Common myeloid progenitor, CD34-positive (primary cell): ENCODE measurements at regions not wholly inside any gene's neighbourhood (a gene's known extent, or its start where the extent isn't known, plus 50 kb on each side); places are given as distances from the start of the nearest gene placed in this dataset.

Source experiments
- CTCF ChIA-PET: fragments of 350-600 bp; sonication (Branson Sonifier 250); formaldehyde crosslinking; loops from one replicate; lab custom pipeline; 2021; ENCODE audit warnings: antibody characterized with exemption; lab: Charles Lee
- POLR2A ChIA-PET: fragments of 350-600 bp; sonication (Branson Sonifier 250); formaldehyde crosslinking; loops from one replicate; lab custom pipeline; 2021; ENCODE audit warnings: antibody characterized with exemption; lab: Charles Lee
- DNase-seq, 3 donors: peaks; one replicate each; pipeline versions ENCODE4 v3.0.0 to v3.0.0-alpha.2; 2013
- H3K27ac ChIP-seq, 2 experiments: 1 replicate in 1 of 2; 2 replicates in 1 of 2; pipeline ENCODE4 v1.7.0; 2013; ENCODE audit warnings: inconsistent platforms in 2 of 2, low read length in 2 of 2, mild to moderate bottlenecking in 2 of 2, low read depth in 1 of 2, moderate library complexity in 1 of 2; ENCODE audit not compliant: severe bottlenecking in 2 of 2, insufficient read depth in 1 of 2, poor library complexity in 1 of 2
- H3K27me3 ChIP-seq, 5 experiments: replicated peaks in 2 of 5; 1 replicate in 3 of 5; 2 replicates in 2 of 5; pipeline versions ENCODE4 v1.6.1 to v1.7.0; 2013; ENCODE audit warnings: low read length in 4 of 5, mild to moderate bottlenecking in 2 of 5, moderate library complexity in 2 of 5, inconsistent platforms in 1 of 5; ENCODE audit not compliant: insufficient read depth in 5 of 5, control insufficient read depth in 4 of 5
- H3K36me3 ChIP-seq, 4 experiments: 1 replicate in 2 of 4; 2 replicates in 2 of 4; pipeline versions ENCODE4 v1.6.1 to v1.7.0; 2013; ENCODE audit warnings: low read length in 3 of 4, control low read depth in 1 of 4, mild to moderate bottlenecking in 1 of 4; ENCODE audit not compliant: control insufficient read depth in 4 of 4, insufficient read depth in 4 of 4
- H3K4me1 ChIP-seq, 4 experiments: 1 replicate in 3 of 4; 2 replicates in 1 of 4; pipeline versions ENCODE4 v1.6.1 to v1.7.1; 2013; ENCODE audit warnings: low read length in 3 of 4, mild to moderate bottlenecking in 3 of 4, control low read depth in 1 of 4, inconsistent platforms in 1 of 4, moderate library complexity in 1 of 4; ENCODE audit not compliant: control insufficient read depth in 4 of 4, insufficient read depth in 4 of 4; ENCODE audit errors: control extremely low read depth in 1 of 4
- H3K4me3 ChIP-seq, 7 experiments: 1 replicate in 4 of 7; 2 replicates in 3 of 7; pipeline versions ENCODE4 v1.5.1 to v1.7.0; 2013; ENCODE audit warnings: mild to moderate bottlenecking in 7 of 7, low read length in 6 of 7, moderate library complexity in 6 of 7, inconsistent platforms in 2 of 7, low read depth in 2 of 7, control low read depth in 1 of 7; ENCODE audit not compliant: insufficient read depth in 4 of 7, control insufficient read depth in 1 of 7; ENCODE audit errors: extremely low read depth in 1 of 7
- H3K9me3 ChIP-seq, 5 experiments: 1 replicate in 4 of 5; 2 replicates in 1 of 5; pipeline versions ENCODE4 v1.6.1 to v1.7.1; 2013; ENCODE audit warnings: low read length in 4 of 5, mild to moderate bottlenecking in 2 of 5, inconsistent platforms in 1 of 5, low read depth in 1 of 5, moderate library complexity in 1 of 5; ENCODE audit not compliant: control insufficient read depth in 4 of 5, insufficient read depth in 2 of 5; ENCODE audit errors: control extremely low read depth in 1 of 5
- WGBS: methylation state at CpG from one replicate; pipeline ENCODE4 v1.1.5; 2013; ENCODE audit not compliant: insufficient coverage; 5-methylcytosine and 5-hydroxymethylcytosine counted together

GRCh38 chr10:80896076-80896475, 358.4 kb downstream of the SH2D4B start:
- Histone ChIP-seq H3K27ac (no peak overlapping the region), H3K27me3 (peaks cover 0 to 3% (median 0%) of the 10 kb centered on the region in 5 experiments), H3K36me3 (no peaks in the 10 kb centered on the region), H3K4me3 (no peak overlapping the region), H3K9me3 (no peaks in the 10 kb centered on the region), H3K4me1 (no peaks in the 10 kb centered on the region)
- 93% methylated on average over 3 of the region's 5 CpGs for WGBS
- DNase-seq, result no peak
- CTCF ChIA-PET, result no interaction called here
- POLR2A ChIA-PET, result no interaction called here

- Histone ChIP-seq H3K4me1 (no peaks in the 10 kb centered on the region), H3K9me3 (no peaks in the 10 kb centered on the region), H3K27me3 (peaks cover 0 to 3% (median 0%) of the 10 kb centered on the region in 5 experiments), H3K27ac (no peak overlapping the region), H3K4me3 (no peak overlapping the region), H3K36me3 (no peaks in the 10 kb centered on the region)
- CTCF ChIA-PET, result interaction anchor here (1.1 kb wide), 1 partner anchor 9 kb away, joined by 3 read pairs; no protein-coding TSS in a partner anchor
- 90% methylated on average over 6 of the region's 7 CpGs for WGBS
- no peak for DNase-seq
- POLR2A ChIA-PET, result no interaction called here
These were observed 359.3 kb downstream of the SH2D4B start for GRCh38 chr10:80896959-80897358.

- Histone ChIP-seq H3K9me3 (no peaks in the 10 kb centered on the region), H3K27me3 (no peaks in the 10 kb centered on the region), H3K36me3 (no peaks in the 10 kb centered on the region), H3K27ac (no peak overlapping the region), H3K4me1 (no peaks in the 10 kb centered on the region), H3K4me3 (no peak overlapping the region)
- DNase-seq, result no peak
- POLR2A ChIA-PET, result no interaction called here
- CTCF ChIA-PET, result interaction anchor here (0.9 to 1.3 kb wide), 2 partner anchors 25 to 45 kb away, joined by 3 read pairs; no protein-coding TSS in a partner anchor
- no CpG with 5 or more reads among the region's 1 CpG for WGBS
These were observed 363.0 kb downstream of the SH2D4B start for GRCh38 chr10:80900661-80901060.

GRCh38 chr10:80908611-80909010, 370.9 kb downstream of the SH2D4B start:
- WGBS, result no CpG with 5 or more reads among the region's 6 CpGs
- ChIA-PET POLR2A (interaction anchor here (0.7 kb wide), 1 partner anchor 25 kb away, joined by 3 read pairs; no protein-coding TSS in a partner anchor), CTCF (no interaction called here)

GRCh38 chr10:80909254-80909653, 371.6 kb downstream of the SH2D4B start:
- Histone ChIP-seq H3K27me3 (no peaks in the 10 kb centered on the region), H3K27ac (no peak overlapping the region), H3K4me3 (no peak overlapping the region), H3K4me1 (no peaks in the 10 kb centered on the region), H3K9me3 (no peaks in the 10 kb centered on the region), H3K36me3 (no peaks in the 10 kb centered on the region)
- POLR2A ChIA-PET, result interaction anchor here (0.5 kb wide), 1 partner anchor 10 kb away, joined by 5 read pairs; no protein-coding TSS in a partner anchor
- CTCF ChIA-PET, result no interaction called here
- 95% methylated on average over 2 of the region's 5 CpGs for WGBS
- no peak for DNase-seq

More at GRCh38 chr10:80908611-80909010, 370.9 kb downstream of the SH2D4B start:
- Histone ChIP-seq H3K36me3 (no peaks in the 10 kb centered on the region), H3K4me1 (no peaks in the 10 kb centered on the region), H3K4me3 (no peak overlapping the region), H3K27me3 (no peaks in the 10 kb centered on the region), H3K27ac (no peak overlapping the region), H3K9me3 (no peaks in the 10 kb centered on the region)
- no peak for DNase-seq

- H3K27me3 ChIP-seq, result peaks cover 0 to 1% (median 0%) of the 10 kb centered on the region in 5 experiments
- DNase-seq, result no peak
- no peaks in the 10 kb centered on the region for H3K9me3 ChIP-seq
- CTCF ChIA-PET, result no interaction called here
- H3K4me3 ChIP-seq, result no peak overlapping the region
- POLR2A ChIA-PET, result no interaction called here
- no peaks in the 10 kb centered on the region for H3K4me1 ChIP-seq
- H3K36me3 ChIP-seq, result no peaks in the 10 kb centered on the region
- H3K27ac ChIP-seq, result no peak overlapping the region
- 90% methylated on average over 4 of the region's 5 CpGs for WGBS
These were observed 379.9 kb downstream of the SH2D4B start for GRCh38 chr10:80917636-80918035.

GRCh38 chr10:80921032-80921431, 383.3 kb downstream of the SH2D4B start:
- POLR2A ChIA-PET, result no interaction called here
- no peaks in the 10 kb centered on the region for H3K9me3 ChIP-seq
- no peaks in the 10 kb centered on the region for H3K36me3 ChIP-seq
- no peak overlapping the region for H3K4me3 ChIP-seq
- H3K27ac ChIP-seq, result no peak overlapping the region
- H3K4me1 ChIP-seq, result no peaks in the 10 kb centered on the region
- no peak for DNase-seq
- no CpG with 5 or more reads among the region's 2 CpGs for whole genome bisulfite sequencing
- H3K27me3 ChIP-seq, result peaks cover 0 to 1% (median 0%) of the 10 kb centered on the region in 5 experiments
- CTCF ChIA-PET, result interaction anchor here (1.4 kb wide), 1 partner anchor 15 kb away, joined by 4 read pairs; no protein-coding TSS in a partner anchor
